Choroid plexus epithelial cell (primary cell): ENCODE measurements at regions not wholly inside any gene's neighbourhood (a gene's known extent, or its start where the extent isn't known, plus 50 kb on each side); places are given as distances from the start of the nearest gene placed in this dataset.

ENCODE experiments used
- DNase-seq: peaks from one replicate; pipeline ENCODE4 v3.0.0-alpha.2; 2010; ENCODE audit warnings: low read depth
- H3K4me3 ChIP-seq: 2 replicates; pipeline ENCODE4 v1.5.1; 2011; ENCODE audit warnings: low read depth, mild to moderate bottlenecking, control low read depth, low read length, moderate library complexity
- TF ChIP-seq, protein P1 (sequence below): conservative IDR thresholded peaks from 2 replicates; pipeline ENCODE4 v1.5.1; 2011; ENCODE audit warnings: low read depth, mild to moderate bottlenecking, control low read depth, inconsistent platforms, low read length, moderate library complexity

DNA sequence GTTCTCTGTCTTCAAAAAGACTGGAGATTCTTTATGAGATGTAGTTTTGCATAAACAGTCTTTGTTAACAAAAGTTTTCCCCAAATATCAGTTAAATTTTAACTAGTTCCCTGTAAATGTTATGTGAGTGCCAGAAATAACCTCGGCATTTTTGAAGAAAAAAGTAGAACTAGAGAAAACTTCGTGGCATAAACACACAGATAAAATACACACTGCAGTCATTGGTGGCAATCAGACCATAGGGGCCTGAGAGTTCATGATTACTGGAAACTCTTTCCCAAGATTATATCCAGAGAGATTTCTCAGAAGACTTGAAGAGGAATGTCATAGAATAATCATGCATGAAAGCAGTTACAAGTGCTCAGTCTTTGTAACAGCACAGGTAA, 190.0 kb downstream of the MZT1 start:
- no peak for DNase-seq
- TF ChIP-seq, protein P1, sequence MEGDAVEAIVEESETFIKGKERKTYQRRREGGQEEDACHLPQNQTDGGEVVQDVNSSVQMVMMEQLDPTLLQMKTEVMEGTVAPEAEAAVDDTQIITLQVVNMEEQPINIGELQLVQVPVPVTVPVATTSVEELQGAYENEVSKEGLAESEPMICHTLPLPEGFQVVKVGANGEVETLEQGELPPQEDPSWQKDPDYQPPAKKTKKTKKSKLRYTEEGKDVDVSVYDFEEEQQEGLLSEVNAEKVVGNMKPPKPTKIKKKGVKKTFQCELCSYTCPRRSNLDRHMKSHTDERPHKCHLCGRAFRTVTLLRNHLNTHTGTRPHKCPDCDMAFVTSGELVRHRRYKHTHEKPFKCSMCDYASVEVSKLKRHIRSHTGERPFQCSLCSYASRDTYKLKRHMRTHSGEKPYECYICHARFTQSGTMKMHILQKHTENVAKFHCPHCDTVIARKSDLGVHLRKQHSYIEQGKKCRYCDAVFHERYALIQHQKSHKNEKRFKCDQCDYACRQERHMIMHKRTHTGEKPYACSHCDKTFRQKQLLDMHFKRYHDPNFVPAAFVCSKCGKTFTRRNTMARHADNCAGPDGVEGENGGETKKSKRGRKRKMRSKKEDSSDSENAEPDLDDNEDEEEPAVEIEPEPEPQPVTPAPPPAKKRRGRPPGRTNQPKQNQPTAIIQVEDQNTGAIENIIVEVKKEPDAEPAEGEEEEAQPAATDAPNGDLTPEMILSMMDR = no peak
- H3K4me3 ChIP-seq = no peak overlapping the region

DNA sequence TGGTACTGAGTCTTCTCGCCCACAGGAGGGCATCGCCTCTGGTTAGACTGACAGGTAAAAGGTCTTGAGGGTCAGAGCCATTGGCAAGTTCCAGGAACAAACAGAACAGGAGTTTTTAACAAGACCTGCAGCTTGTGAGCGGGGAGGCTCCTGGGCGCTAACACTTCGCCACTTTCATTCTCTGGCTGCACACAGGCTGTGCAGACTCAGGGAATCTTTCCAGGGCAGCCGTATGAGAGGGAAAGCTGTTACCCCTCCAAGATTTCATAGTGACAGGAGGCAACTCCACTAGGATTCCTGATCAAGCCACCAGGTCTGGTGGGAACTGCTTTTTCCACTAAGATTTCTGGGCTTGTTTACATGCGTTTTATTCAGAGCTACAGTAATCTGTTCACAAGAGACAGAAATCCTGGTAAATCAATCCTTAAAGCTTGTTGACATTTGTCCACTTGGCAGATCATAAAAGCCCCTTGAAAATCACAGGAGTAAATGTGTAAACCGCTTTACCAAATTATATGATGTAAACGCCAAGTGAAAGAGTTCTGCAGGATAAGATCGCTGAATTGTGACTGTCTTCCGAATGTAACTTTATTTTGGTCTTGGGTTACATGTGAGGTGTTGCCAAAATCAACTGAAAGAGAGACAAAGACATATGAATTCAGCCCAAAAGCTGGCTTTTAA, 190.6 kb downstream of the MZT1 start:
- DNase-seq = peak; percentile 17
- TF ChIP-seq, protein P1 = no peak
- no peak overlapping the region for H3K4me3 ChIP-seq

DNA sequence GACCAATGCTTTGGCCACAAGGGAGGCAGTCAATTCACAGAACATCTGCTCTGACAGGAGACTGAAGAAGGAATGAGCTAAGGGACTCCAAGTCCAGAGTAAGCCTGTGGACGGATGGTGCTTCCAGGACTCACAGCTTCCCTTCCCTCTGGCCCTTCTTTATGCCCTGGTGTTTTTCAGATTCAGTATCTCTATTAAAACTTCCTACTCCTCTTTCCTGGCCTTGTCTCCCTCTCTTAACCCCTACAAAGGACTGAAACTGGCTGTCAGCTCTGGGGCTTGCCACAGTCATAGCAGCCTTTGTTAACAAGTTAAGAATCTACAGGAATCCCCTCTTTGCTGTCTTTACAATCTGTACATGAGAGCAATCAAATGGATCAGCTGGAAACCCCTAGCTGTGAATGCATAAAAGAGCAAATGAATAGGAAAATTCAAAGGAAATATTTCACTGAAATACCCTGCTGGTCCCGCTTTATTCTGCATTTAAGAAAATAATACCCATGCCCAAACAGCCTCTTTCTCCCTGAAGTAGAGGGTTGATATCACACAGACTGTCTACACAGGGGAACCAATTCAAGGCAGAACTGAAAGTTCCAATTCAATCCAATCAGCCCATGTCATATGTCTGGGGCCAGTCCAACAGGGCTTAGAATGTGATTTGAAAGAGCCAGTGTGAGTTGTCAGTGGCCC, 192.3 kb downstream of the MZT1 start:
- TF ChIP-seq, protein P1 = no peak
- no peak overlapping the region for H3K4me3 ChIP-seq
- no peak for DNase-seq

DNA sequence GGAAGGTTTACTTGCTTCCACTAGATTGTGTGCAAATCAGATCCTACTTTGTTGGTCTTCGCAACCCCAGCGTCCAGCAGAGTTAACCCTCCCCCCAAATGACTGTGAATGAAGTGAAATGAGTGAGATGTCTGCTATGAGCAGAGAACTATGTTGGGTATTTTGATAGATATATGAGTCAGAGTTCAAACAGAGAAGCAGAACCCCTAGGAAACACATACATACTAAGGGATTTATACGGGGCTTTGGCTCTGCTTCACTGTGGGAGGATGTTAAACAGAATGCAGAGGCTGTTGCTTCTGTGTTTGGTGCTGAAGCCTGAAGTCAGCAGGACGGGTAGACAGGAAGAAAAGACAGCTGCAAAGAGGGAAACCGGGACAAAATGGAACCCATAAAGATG, 197.0 kb downstream of the MZT1 start:
- peak; percentile 61 for DNase-seq
- no peak overlapping the region for H3K4me3 ChIP-seq
- TF ChIP-seq, protein P1 = no peak

DNA sequence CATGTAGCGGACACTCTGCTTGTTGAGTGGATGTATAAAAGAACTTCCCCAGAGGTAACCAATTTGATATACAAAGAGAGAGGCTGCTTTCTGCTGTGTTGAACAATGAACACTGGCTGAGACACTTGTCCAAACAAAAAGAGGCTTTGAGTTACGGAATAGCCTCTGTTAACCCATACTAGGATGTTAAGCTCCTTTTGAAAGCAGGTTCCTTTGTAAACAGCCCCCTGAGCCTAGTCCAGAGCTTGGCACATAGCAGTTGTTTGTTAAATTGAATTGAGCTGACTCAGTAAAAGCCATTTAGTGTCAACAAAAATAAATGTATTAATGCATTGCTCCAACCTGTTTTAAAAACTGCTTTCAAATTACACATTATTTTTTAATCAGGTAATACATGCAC, 200.1 kb downstream of the MZT1 start:
- TF ChIP-seq, protein P1 = no peak
- H3K4me3 ChIP-seq = no peak overlapping the region

DNA sequence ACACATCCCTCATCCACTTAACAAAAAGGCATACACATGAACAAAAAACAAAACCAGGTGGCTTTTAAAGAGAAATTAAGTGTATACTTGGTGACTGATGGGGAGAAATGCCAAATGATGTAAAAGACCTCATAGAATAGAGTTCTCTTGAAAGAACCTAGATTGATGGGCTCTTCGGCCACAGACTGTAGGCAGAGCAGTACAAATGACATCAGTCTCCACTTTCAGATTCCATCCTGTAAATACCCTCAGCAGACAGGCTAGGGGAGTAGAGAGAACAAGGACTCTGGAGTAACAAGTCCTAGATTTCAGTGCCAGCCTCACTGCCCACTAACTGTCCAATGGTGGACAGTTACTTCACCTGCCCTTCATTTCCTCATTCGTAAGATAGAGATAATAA, 203.8 kb downstream of the MZT1 start:
- TF ChIP-seq, protein P1 = no peak
- no peak for DNase-seq
- H3K4me3 ChIP-seq = no peak overlapping the region

More for the DNA sequence above, 200.1 kb downstream of the MZT1 start:
- DNase-seq = no peak

DNA sequence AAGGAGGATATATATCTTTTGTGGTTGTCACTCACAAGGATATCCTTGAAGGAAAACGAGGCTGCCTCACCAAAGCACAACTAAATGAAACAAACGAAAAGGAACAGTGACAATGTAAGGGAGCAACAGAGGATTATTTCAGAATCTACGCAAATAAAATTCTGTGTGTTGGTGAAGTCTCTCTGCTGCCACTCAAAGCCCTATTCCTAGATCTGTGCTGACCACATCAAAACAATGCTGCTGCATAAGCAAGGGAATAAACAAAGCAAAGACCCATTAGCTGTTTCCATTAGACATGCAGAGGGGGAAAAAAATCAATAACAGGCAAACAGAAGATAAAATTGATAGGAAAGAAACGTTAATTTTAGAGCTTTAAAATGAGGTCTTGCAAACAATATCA, 204.4 kb downstream of the MZT1 start:
- TF ChIP-seq, protein P1 = no peak
- no peak for DNase-seq
- no peak overlapping the region for H3K4me3 ChIP-seq
